Endothelial cell of umbilical vein (primary cell): ENCODE measurements at regions not wholly inside any gene's neighbourhood (a gene's known extent, or its start where the extent isn't known, plus 50 kb on each side); places are given as distances from the start of the nearest gene placed in this dataset.

ENCODE experiments used
- BruUV-seq: library from RNA; stranded (reverse); fragments of 400-500 nt; replicated peaks from 2 replicates; lab custom pipeline; 2021; lab: Mats Ljungman, UMichigan
- CTCF ChIA-PET: fragments of 300-600, 350-600 bp; sonication (Branson Sonifier 250); formaldehyde crosslinking; loops from one replicate; lab custom pipeline; 2021; ENCODE audit warnings: antibody characterized with exemption, inconsistent platforms; lab: Charles Lee
- POLR2A ChIA-PET: fragments of 300-600, 350-600 bp; sonication (Branson Sonifier 250); formaldehyde crosslinking; loops from one replicate; lab custom pipeline; 2021; ENCODE audit warnings: antibody characterized with exemption, inconsistent platforms; lab: Charles Lee
- DNase-seq: peaks from one replicate; pipeline ENCODE4 v3.0.0-alpha.2; 2011; ENCODE audit warnings: low read depth, low spot score
- FAIRE-seq: peaks from 2 replicates; lab custom pipeline; 2011; peaks lifted over from hg19 to GRCh38; lab: Jason Lieb, UNC
- H2AFZ ChIP-seq: 2 replicates; pipeline ENCODE4 v1.6.0; 2012; ENCODE audit warnings: low read depth, low read length, control low read depth, inconsistent platforms
- H3K27ac ChIP-seq: 2 replicates; pipeline ENCODE4 v1.5.1; 2011; ENCODE audit warnings: low read depth, mild to moderate bottlenecking, control low read depth, low read length, moderate library complexity; ENCODE audit not compliant: insufficient read depth
- H3K27me3 ChIP-seq, 2 experiments: 2 replicates each; pipeline versions ENCODE4 v1.6.0 to v1.6.1; 2011; ENCODE audit warnings: low read length in 2 of 2, mixed read lengths in 1 of 2; ENCODE audit not compliant: control insufficient read depth in 2 of 2, insufficient read depth in 2 of 2
- H3K36me3 ChIP-seq, 2 experiments: 2 replicates in 1 of 2; 3 replicates in 1 of 2; pipeline ENCODE4 v1.5.1; 2011; ENCODE audit warnings: low read length in 2 of 2, mild to moderate bottlenecking in 1 of 2, moderate library complexity in 1 of 2; ENCODE audit not compliant: control insufficient read depth in 2 of 2, insufficient read depth in 2 of 2; ENCODE audit errors: extremely low read depth in 1 of 2
- H3K4me1 ChIP-seq: 3 replicates; pipeline ENCODE4 v1.5.1; 2011; ENCODE audit warnings: mild to moderate bottlenecking, low read length; ENCODE audit not compliant: control insufficient read depth, insufficient read depth; ENCODE audit errors: extremely low read depth
- H3K4me2 ChIP-seq: 2 replicates; pipeline ENCODE4 v1.6.1; 2011; ENCODE audit warnings: low read length, control low read depth, mixed read lengths; ENCODE audit not compliant: insufficient read depth
- H3K4me3 ChIP-seq, 3 experiments: fragments of 200-600 bp in 1 of 3; sonication (generic), shearing (Covaris generic) in 1 of 3; replicated peaks in 1 of 3; 2 replicates each; pipeline ENCODE4 v1.5.1; 2011 to 2016; ENCODE audit warnings: control low read depth in 3 of 3, low read length in 3 of 3, mild to moderate bottlenecking in 2 of 3, inconsistent platforms in 1 of 3, low read depth in 1 of 3, moderate library complexity in 1 of 3; ENCODE audit not compliant: insufficient read depth in 1 of 3
- H3K79me2 ChIP-seq: 2 replicates; pipeline ENCODE4 v1.6.0; 2012; ENCODE audit warnings: low read length, inconsistent platforms; ENCODE audit not compliant: control insufficient read depth, insufficient read depth
- H3K9ac ChIP-seq: replicated peaks from 2 replicates; pipeline ENCODE3; 2011; ENCODE audit warnings: low read length, control low read depth; ENCODE audit not compliant: insufficient read depth; ENCODE audit errors: extremely low read depth
- H3K9me1 ChIP-seq: replicated peaks from 3 replicates; pipeline ENCODE4 v1.6.0; 2011; ENCODE audit warnings: mild to moderate bottlenecking, low read length; ENCODE audit not compliant: control insufficient read depth, insufficient read depth; ENCODE audit errors: extremely low read depth
- H3K9me3 ChIP-seq: replicated peaks from 2 replicates; pipeline ENCODE4 v1.5.1; 2012; ENCODE audit warnings: low read length, inconsistent platforms; ENCODE audit not compliant: control insufficient read depth, insufficient read depth
- H4K20me1 ChIP-seq: replicated peaks from 2 replicates; pipeline ENCODE3; 2011; ENCODE audit warnings: mild to moderate bottlenecking, low read length; ENCODE audit not compliant: control insufficient read depth, insufficient read depth; ENCODE audit errors: extremely low read depth
- EZH2 ChIP-seq: IDR thresholded peaks from 2 replicates; pipeline ENCODE4 v1.6.1; 2012; ENCODE audit warnings: borderline replicate concordance, low read depth, mild to moderate bottlenecking, moderate library complexity, low read length, inconsistent platforms; ENCODE audit not compliant: severe bottlenecking
- FOS ChIP-seq: IDR thresholded peaks from 2 replicates; pipeline ENCODE4 v1.6.1; 2011; ENCODE audit warnings: mild to moderate bottlenecking, low read length, moderate library complexity, borderline replicate concordance; ENCODE audit not compliant: insufficient read depth
- GATA2 ChIP-seq: IDR thresholded peaks from 2 replicates; pipeline ENCODE4 v1.7.0; 2011; ENCODE audit warnings: low read depth, mild to moderate bottlenecking, moderate library complexity, mixed read lengths, low read length; ENCODE audit not compliant: insufficient read length, insufficient read depth
- JUN ChIP-seq: IDR thresholded peaks from 2 replicates; pipeline ENCODE4 v1.6.1; 2011; ENCODE audit warnings: borderline replicate concordance, low read depth; ENCODE audit not compliant: insufficient read length, insufficient read depth
- MYC ChIP-seq: IDR thresholded peaks from one replicate; pipeline ENCODE4 v1.6.1; 2011; ENCODE audit warnings: mild to moderate bottlenecking, low read depth, low read length
- POLR2A ChIP-seq: IDR thresholded peaks from 2 replicates; pipeline ENCODE4 v1.6.1; 2012; ENCODE audit warnings: low read depth, mild to moderate bottlenecking, control low read depth, low read length
- POLR2AphosphoS5 ChIP-seq: IDR thresholded peaks from 2 replicates; pipeline ENCODE4 v1.6.1; 2012; ENCODE audit warnings: low read depth, mild to moderate bottlenecking, control low read depth, low read length, moderate library complexity; ENCODE audit not compliant: insufficient read depth
- dilution Hi-C: fragments of 300-500 bp; cut with MboI; formaldehyde crosslinking; loops from one replicate; pipeline ENCODE4 v1.15.0; 2019; ENCODE audit warnings: low sequenced_read_pairs; ENCODE audit not compliant: extremely low pct_ligation_motif_present
- intact Hi-C: fragments of 100-400 bp; cut with micrococcal nuclease; formaldehyde crosslinking; loops from one replicate; pipeline ENCODE4 v1.10.0; 2022
- TF ChIP-seq, protein P1 (sequence below), 2 donors: IDR thresholded peaks; 1 replicate in 1 of 2; 2 replicates in 1 of 2; pipeline ENCODE4 v1.5.1; 2011; ENCODE audit warnings: low read length in 2 of 2, mild to moderate bottlenecking in 2 of 2, moderate library complexity in 2 of 2, control low read depth in 1 of 2, inconsistent platforms in 1 of 2, low read depth in 1 of 2; ENCODE audit not compliant: insufficient read depth in 1 of 2; ENCODE audit errors: extremely low read depth in 1 of 2
- TF ChIP-seq, protein P2 (sequence below): IDR thresholded peaks from 2 replicates; pipeline ENCODE4 v1.6.1; 2011; ENCODE audit not compliant: insufficient read depth, insufficient read length

DNA sequence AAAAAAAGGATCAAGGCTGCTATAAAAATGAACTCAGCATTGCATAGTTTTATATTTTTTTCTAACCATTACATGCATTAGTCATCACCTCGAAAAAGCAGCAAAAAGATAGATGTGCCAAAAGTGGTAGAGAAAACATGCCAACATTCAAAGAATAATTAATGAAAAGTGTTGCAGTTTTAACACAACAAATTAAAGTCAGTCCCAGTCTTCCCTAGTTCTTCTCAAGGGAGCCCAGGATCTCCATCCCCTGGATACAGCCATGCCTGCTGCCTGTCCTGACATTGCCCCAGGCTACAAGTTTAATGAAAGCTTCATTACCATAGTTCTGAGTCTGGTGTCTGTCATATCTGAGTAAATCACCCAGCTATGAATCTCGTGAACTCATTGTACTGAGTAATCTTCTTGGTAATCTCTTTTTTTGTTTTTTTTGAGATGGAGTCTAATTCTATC, 116.6 kb upstream of the KLF12 start:
- Histone ChIP-seq H3K4me2 (no peak overlapping the region), H2AFZ (no peak overlapping the region), H3K27me3 (no peaks in the 10 kb centered on the region), H3K9ac (no peak overlapping the region), H3K9me1 (no peaks in the 10 kb centered on the region), H3K36me3 (no peaks in the 10 kb centered on the region), H3K27ac (no peak overlapping the region), H3K4me3 (no peak overlapping the region), H3K9me3 (no peaks in the 10 kb centered on the region), H4K20me1 (no peaks in the 10 kb centered on the region), H3K79me2 (no peaks in the 10 kb centered on the region), H3K4me1 (no peaks in the 10 kb centered on the region)
- DNase-seq (no peak), FAIRE-seq (no peak)
- intact Hi-C loops (no loop called here), dilution Hi-C loops (no loop called here)
- ChIA-PET POLR2A (no interaction called here), CTCF (no interaction called here)
- no peak for TF ChIP-seq MYC
- TF ChIP-seq POLR2AphosphoS5 = no peak
- TF ChIP-seq, protein P1, sequence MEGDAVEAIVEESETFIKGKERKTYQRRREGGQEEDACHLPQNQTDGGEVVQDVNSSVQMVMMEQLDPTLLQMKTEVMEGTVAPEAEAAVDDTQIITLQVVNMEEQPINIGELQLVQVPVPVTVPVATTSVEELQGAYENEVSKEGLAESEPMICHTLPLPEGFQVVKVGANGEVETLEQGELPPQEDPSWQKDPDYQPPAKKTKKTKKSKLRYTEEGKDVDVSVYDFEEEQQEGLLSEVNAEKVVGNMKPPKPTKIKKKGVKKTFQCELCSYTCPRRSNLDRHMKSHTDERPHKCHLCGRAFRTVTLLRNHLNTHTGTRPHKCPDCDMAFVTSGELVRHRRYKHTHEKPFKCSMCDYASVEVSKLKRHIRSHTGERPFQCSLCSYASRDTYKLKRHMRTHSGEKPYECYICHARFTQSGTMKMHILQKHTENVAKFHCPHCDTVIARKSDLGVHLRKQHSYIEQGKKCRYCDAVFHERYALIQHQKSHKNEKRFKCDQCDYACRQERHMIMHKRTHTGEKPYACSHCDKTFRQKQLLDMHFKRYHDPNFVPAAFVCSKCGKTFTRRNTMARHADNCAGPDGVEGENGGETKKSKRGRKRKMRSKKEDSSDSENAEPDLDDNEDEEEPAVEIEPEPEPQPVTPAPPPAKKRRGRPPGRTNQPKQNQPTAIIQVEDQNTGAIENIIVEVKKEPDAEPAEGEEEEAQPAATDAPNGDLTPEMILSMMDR (IDR thresholded peaks at IDR 0.05; ENCODE audit: extremely low read depth in 1 of 2, insufficient read depth in 1 of 2, low read depth in 1 of 2, low read length in 2 of 2) = no peak
- TF ChIP-seq EZH2 = no peak
- no peak for TF ChIP-seq POLR2A
- TF ChIP-seq GATA2 = no peak
- no peak for TF ChIP-seq JUN
- no peak for TF ChIP-seq FOS
- TF ChIP-seq, protein P2, sequence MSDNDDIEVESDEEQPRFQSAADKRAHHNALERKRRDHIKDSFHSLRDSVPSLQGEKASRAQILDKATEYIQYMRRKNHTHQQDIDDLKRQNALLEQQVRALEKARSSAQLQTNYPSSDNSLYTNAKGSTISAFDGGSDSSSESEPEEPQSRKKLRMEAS = no peak
- BruUV-seq = no TSS peak
